Limb (tissue), 2 donors: ENCODE measurements at regions not wholly inside any gene's neighbourhood (a gene's known extent, or its start where the extent isn't known, plus 50 kb on each side); places are given as distances from the start of the nearest gene placed in this dataset.
A peak's percentile ranks its signal among the peaks of the same experiment; 100 is the strongest.

Experiments used
- DNase-seq, 2 donors: peaks; one replicate each; pipeline ENCODE4 v3.0.0-alpha.2; 2016; ENCODE audit errors: extremely low spot score in 2 of 2

DNA sequence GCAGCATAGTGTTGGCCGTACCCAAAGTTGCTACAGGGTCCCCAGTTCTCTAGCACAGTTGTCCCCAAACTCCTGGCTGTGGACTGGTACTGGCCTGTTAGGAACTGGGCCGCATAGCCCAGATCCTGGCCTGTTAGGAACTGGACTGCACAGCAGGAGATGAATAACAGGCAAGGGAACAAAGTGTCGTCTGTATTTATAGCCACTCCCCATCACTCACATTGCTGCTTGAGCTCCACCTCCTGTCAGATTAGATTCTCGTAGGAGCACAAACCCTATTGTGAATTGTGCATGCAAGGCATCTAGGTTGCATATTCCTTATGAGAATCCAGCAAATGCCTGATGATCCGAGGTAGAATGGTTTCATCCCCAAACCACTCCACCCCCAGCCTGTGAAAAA, 604.0 kb upstream of the LMCD1 start:
- no peak for DNase-seq

DNA sequence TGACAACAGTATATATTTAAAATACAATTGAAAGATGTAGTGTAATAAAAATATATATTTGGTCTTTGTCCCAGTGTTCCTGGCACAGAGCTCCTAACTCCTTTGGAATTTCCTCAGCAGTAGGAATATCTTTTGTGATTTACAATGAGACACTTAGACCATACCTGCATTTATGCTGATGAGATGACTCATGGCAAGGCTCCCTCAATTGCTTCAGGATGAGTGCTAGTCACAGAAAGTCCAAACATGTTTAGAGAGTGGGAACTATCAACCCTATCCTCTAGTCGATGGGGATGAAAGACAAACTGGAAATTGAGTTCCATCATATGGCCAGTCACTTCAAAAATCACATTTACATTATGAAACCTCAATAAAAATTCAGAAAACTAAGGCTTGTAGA, 588.3 kb upstream of the LMCD1 start:
- no peak for DNase-seq

DNA sequence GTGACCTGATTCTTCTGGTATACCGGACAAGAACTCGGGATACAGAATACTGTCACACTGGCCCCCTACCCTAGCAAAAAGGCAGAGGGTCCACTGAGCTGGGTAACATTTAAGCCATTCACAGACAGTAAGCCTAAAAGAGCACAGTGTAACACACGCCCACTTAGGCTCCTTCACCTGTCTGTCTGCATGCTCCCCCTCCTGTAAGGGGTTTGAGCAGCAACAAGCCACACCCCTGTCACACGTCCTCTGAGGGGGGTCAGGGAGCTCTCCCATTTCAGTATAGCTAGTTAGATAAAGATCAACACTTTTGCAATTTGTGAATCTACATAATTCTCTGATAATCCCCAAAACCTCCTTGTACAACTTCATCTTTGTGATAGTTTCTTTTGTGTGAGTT, 586.3 kb upstream of the LMCD1 start:
- no peak for DNase-seq

DNA sequence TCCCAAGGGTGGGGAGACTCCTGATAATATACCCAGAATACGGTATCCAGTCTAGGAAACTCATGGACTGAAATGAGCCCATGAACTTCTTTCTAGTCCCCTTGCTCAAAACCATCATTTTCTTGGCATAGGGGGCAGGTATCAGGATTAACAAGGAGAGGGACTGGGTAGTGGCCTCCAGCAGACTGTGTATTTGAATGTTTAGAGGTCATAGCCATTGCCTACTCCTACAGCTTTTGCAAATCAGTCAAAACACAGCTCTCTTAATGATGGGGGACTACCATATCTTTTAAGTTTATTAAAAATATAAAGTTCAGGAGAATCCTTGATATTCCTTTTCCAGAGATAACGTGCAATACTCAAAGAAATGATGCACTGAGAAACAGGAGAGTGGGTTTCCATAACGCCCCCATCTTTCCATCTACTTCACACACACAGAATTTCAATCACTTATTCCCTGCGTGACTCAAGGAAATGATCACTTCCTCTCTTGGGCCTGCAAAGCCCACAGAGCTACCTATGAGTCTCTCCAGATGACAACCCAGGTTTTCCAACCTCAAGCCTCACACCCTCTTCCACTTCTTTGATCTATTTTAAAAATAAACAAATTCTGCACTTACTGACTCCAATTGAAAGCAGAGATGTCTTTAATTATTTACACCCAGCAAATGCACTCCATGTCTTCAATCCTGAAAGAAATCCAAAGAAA, 584.0 kb upstream of the LMCD1 start:
- no peak for DNase-seq

DNA sequence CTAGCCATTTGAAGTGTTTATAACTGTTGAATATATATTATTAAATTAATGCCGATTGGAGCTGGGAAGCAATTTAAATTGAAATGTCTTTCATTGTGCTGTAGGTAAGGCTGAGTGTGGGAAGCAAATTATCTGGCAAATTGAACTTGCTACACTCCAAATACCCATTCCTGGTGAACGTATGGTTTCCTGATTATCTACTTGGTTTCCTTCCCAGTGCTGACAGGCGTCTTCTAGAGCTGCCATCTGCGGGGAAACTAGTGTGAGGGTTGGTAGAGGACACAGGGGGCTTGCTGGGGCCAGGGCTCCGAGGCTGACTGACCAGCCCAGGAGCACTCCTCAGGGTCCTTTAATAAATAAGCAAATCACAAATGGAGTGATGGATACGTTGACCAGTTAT, 581.4 kb upstream of the LMCD1 start:
- no peak for DNase-seq

- no peak for DNase-seq
Measured at GRCh38 chr3:7924228-7924627, 577.4 kb upstream of the LMCD1 start.

DNA sequence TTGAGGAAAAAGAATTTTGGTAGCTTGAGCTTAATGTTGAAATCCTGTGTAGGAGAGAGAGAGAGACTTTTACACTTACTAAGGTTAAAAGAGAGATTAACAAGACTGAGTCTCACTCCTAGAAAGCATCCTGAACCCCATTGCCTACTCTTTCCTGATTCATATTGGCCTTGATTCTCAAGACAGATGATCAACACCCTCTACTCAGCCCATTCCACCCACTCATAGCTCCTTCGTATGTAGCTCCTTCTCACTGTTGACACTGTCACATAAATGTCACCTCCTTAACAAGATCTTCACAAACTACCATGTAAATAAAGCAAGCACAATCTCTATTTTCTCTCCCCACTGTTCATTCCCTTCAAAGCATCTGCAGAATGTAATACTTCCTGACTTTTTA, 574.6 kb upstream of the LMCD1 start:
- DNase-seq, result no peak

GRCh38 chr3:7927864-7928263, 573.8 kb upstream of the LMCD1 start:
- no peak for DNase-seq

DNA sequence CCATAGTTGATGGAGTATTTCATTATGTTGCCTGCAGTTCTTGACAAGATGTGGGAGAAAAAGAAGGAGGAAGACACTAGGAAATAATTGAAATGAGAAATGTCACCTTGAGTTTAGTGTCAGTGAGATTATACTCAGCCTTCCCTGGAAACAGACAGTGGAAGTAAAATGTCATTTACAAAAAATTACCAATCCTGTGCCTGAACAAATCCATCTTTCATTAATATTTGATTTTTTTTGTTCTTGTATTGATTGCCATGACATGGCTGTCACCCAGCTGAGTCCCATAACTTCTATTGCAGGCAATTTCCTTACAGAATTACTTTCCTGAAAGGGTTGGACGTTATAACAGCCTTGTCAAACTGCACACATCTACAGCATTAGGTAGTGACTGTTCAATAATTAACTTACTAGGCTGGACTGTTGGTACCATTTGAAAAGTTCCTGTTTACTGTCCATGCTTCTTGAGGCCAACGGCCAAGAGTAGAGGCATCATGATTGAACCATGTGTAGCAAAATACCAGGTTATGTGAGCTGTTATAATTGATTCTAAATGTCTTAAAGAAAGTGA, 572.2 kb upstream of the LMCD1 start:
- DNase-seq, result no peak

DNA sequence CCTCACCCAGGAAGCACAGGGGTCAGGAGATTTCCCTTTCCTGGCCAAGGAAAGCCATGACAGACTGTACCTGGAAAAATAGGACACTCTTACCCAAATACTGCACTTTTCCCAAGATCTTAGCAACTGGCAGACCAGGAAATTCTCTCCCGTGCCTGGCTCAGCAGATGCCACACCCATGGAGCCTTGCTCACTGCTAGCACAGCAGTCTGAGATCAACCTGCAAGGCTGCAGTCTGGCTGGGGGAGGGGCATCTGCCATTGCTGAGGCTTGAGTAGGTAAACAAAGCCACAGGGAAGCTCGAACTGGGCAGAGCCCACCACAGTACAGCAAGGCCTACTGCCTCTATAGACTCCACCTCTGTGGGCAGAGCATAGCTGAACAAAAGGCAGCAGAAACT, 567.3 kb upstream of the LMCD1 start:
- DNase-seq, result no peak

DNA sequence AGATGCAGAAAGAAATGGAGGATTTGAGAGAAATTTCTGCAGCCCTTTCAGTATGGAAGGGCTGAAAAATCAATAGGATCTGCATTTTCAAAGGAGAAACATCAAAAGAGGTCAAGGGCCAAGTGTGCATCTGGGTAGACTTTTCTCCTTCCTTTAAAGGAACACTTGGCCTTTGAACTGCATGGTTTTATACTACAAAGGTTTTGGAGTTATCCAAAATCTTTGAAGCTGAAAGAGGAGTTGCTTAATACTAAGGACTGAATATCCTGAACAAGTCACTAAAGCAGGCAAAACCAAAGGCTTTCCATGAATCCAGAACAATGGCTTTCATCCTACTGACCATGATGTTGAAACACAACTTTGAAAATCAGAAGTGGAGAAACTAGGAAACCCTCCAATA, 553.7 kb upstream of the LMCD1 start:
- DNase-seq, result no peak

DNA sequence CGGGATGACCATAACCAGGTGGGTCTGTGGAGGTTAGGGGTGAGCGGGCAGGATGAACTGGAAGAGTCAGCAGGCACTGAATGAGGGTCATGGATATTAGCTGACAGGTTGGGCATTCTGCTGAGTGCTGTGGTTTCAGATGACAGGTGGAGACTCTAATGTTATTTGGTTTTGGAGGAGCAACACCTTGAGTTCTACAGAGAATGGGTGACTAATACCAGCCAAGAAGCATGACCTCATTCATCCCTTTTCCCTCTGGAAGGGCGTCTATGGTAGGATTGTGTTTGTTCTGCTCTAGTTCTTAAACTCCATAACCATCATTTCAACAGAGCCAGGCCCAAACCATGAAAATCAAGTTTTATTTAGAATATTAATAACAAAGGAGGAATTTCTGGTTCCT, 550.7 kb upstream of the LMCD1 start:
- DNase-seq, result no peak

GRCh38 chr3:7953449-7954014, 548.1 kb upstream of the LMCD1 start:
- DNase-seq, result no peak

GRCh38 chr3:7957024-7957423, 544.6 kb upstream of the LMCD1 start:
- DNase-seq, result no peak

DNA sequence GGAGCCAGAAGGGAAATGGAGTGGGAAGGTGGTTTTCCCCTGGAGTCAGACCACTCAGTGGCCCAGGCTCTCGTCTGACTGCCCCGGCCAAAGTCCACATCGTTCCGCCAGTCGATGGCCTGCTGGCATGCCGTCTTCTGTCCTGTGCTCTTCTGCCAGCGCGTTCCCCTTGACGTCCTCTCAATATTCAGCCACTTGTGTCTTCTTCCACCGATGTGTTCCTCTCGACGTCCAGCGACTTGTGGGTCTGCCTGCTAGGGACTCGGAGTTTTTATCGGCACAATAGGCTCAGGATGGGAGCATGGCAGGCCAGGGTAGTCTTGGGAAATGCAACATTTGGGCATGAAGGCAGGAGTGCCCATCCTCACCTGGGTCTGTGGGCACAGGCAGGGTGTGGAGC, 542.5 kb upstream of the LMCD1 start:
- DNase-seq, result no peak

DNA sequence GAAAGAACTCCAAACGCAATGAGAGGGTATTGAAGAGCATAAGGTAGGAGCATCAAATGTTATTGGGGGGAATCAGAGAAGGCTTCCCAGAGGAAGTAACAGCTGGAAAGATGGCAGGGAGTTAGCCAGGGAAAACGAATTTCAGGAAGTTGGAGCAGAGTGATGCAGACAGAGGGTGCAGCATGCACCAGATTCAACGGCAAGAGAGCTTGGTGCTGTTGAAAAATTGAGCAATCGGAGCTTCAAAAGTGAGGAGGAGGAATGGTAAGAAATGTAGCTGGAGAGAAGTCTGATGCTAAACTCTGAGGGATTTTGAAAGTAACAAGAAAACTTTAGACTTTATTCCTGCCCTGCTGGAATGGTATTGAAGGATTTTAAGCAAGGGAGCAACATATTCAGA, 541.0 kb upstream of the LMCD1 start:
- no peak for DNase-seq

GRCh38 chr3:7962301-7962700, 539.3 kb upstream of the LMCD1 start:
- peak in 1 of 2 donors; percentile 43 for DNase-seq

DNA sequence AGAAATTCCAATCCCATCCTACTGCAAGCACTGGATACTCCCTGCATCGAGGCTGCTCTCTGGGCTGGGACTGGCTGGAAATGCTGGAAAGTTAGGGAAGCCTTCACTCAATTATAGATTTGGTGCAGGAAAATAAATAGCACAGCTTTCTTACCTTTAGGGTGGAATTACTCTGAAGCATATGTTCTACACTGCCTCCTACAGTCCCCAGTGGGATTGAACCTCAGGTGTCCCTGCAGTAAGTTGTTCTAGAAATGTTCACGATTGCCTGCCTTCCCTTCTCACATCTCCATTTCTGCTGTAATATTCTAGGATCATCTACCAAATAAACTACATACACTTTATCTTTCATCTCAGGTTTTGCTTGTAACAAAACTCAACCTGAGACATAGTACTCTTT, 536.7 kb upstream of the LMCD1 start:
- DNase-seq, result no peak

DNA sequence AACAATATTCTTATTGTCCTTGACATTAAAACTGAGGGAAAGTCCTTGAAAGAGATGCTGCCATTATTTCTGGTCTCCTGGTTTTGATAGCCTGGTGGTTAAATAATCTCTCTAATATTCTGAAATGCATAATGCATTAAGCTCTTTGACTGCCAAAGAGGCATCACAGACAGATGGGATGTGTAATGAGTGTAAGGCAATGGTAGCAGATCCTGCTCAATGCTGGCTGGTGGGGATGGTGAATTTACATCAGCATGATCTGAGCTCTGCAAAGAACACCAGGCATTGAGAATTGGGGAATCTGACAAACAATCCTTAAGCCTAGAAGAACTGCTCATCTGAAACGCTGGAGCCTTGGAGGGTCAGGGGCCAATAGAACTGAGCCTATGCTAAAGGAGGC, 528.6 kb upstream of the LMCD1 start:
- no peak for DNase-seq

- DNase-seq, result no peak
Measured at GRCh38 chr3:7977245-7978086, 524.2 kb upstream of the LMCD1 start.

GRCh38 chr3:7978087-7978422, 523.6 kb upstream of the LMCD1 start:
- DNase-seq, result peak in 1 of 2 donors; percentile 48

DNA sequence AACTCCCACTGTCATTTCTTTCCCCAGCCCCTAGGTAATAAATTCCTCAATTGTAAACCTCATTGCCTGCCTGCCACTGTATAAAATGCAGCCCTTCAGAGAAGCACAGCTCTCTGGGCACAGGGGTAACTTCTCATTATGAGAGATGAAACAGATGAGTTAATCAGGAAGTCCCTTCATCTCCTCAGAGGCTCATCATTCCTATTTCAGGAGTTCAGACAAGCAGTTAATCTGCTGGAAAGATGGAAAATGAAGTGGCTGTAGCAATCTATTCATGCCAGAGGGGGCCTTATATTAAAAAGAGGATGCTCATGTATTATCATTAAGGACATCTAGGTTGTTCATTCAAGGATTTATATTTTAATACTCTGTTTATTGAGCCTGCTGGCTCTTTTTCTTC, 519.5 kb upstream of the LMCD1 start:
- DNase-seq, result no peak

GRCh38 chr3:7999384-7999783, 502.2 kb upstream of the LMCD1 start:
- DNase-seq, result no peak
